ENCODE measurements at regions not wholly inside any gene's neighbourhood (a gene's known extent, or its start where the extent isn't known, plus 50 kb on each side); places are given as distances from the start of the nearest gene placed in this dataset.

DNA sequence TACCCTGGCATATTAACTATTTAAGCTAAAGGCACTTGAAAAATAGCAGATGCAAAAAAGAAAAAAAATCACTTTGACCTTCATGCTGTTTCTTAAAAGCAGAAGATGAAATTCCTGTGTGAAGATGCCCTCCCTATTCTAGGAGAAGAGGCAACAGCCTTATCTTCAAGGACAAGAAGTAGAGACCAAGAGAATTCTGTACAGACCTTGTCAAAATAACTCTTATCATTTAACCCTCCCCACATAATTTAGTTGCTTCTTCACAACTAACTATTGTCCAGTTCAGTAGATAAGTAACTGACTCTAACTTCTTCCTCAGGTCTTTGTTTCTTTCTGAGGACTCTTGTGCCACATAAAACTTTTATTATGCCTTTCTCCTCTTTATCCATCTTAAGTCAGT, 72.0 kb upstream of the MARCHF10 start:
- DNase-seq = no peak

DNA sequence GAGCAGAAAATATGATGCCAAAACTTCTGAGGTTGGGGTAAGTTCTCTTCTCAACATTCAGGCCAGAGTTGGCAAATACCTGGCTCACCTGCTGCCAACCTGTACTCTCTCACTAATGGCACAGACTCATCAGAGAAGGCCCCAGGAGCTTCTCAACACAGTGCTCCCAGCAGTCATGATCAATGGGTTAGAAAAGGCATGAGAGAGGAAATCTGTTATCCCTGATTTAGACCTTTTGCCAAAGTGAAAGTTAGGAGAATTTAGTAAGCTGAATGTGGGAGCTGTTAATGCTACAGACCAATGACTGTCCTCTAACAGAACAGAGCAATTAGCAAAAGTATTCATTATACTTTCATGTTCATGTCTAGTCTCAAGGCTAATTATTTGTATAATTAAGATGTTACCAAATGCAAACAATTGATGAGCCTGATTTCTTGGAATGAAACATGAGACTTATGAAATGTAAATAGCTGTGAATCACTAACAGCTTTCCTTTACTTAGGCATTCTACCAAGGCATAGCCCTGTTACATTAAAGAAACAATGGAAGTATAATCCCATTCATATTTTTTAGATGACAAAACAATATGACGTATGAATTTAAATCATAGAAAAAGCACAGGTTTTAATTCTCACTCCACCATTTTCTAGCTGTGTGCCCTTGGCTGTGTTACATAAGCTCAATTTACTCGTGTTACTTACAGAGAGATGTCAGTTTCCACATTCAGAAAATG, 68.7 kb upstream of the MARCHF10 start:
- DNase-seq = no peak

- DNase-seq = no peak
These were observed 67.9 kb upstream of the MARCHF10 start for GRCh38 chr17:62876063-62876462.

DNA sequence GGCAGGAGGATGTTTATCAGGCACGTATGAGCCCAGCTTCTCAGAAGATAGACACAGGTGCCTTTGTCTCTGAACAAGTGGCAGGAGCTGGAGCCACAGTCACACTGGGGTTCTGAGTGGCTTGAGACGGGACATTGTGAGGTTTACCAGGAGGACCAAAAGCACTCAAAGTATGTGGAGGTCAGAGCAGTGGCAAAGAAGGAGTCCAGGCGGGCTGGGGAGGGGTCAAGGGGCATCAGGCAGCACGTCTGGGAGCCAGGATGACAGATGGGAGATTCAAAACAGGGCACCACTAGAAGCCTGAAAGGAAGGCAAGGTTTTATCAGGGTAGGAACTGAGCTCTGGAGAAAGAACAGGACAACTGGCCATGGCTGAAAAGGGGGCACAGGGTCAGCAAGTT, 67.2 kb upstream of the MARCHF10 start:
- DNase-seq = no peak

DNA sequence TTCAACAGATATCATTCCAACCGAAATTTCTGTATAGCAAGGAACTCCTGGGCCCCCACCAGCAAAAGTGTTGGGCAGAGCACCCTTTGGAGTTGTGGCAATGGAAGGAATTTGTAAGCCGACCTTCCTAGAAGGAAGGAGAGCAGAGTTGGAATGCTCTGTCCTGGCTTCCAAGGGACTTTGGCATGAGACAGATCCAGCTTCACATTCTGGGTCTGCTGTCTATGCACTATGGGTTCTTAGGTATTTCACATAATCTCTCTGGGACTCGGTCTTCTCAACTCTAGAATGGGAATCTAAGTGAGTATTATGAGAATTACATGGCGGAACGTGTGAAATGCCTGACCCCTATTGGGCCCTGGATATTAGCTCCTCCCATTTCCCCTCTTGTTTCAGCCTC, 63.2 kb upstream of the MARCHF10 start:
- no peak for DNase-seq

DNA sequence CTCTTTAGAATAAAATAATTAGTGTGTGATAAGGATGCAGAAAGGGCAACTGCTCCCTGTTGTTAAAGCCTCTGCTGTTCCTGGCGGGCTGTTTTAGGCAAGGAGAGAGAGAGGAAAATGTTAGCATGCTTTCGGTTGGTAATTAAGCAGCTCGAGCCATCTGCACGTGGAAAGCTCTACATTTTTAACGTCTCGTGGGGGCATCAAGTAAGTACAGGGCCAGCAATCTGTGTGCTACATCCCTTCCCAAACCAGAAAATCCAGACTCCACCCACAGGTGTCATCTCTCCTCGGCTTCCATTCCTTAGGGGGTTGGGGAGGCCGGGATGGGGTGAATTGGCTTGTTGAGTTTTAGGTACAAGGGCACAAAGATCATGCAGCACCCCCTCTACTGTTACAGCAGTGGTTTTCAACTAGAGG, 62.4 kb upstream of the MARCHF10 start:
- no peak for DNase-seq

DNA sequence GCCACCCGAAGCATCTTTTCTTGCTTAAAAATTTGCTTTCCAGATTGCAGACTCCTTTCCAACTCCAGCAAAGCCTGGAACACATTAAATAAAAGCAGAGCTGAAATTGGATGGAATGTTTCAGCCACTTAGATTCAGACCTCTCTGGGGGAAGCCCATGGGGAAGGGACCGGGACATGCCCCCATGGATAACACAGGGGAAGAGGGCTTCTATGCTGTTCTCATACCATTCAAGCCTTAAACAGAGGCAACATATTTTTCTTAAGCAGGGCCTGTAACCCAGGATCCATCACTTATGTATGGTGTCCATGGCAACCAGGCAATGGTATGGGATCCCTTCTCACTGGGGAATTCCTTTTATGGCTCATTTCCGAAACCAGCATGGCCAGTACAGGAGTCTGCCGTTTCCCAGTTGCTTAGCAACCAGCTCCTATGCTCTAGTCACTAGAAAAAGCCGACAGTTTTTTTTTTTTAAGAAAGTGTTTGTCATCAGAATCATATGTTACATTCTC, 62.0 kb upstream of the MARCHF10 start:
- DNase-seq = no peak

DNA sequence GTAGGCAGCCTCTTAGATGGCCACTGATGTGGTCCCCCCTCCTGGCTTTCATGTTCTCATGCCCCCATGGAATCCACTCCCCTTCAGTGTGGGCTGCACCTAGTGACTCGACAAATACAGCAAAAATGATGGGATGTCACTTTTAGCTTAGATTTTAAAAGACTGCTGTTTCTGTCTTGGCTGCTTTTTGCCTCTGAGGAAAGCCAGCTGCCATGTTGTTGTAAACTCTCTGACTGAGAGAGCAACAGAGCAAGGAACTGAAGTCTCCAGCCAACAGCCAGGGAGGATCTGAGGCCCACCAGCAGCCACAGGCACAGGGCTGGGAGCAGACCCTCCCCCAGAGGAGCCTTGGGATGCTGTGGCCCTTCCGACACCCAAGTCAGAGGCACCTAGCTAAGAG, 60.6 kb upstream of the MARCHF10 start:
- DNase-seq = no peak

- no peak for DNase-seq
These were observed 59.9 kb upstream of the MARCHF10 start for GRCh38 chr17:62868008-62868407.

GRCh38 chr17:62867303-62867702, 59.2 kb upstream of the MARCHF10 start:
- no peak for DNase-seq

- DNase-seq = no peak
These were observed 58.4 kb upstream of the MARCHF10 start for GRCh38 chr17:62866471-62866870.

GRCh38 chr17:62865586-62865985, 57.5 kb upstream of the MARCHF10 start:
- no peak for DNase-seq

- DNase-seq = no peak
These were observed 54.1 kb upstream of the MARCHF10 start for GRCh38 chr17:62862251-62862650.

DNA sequence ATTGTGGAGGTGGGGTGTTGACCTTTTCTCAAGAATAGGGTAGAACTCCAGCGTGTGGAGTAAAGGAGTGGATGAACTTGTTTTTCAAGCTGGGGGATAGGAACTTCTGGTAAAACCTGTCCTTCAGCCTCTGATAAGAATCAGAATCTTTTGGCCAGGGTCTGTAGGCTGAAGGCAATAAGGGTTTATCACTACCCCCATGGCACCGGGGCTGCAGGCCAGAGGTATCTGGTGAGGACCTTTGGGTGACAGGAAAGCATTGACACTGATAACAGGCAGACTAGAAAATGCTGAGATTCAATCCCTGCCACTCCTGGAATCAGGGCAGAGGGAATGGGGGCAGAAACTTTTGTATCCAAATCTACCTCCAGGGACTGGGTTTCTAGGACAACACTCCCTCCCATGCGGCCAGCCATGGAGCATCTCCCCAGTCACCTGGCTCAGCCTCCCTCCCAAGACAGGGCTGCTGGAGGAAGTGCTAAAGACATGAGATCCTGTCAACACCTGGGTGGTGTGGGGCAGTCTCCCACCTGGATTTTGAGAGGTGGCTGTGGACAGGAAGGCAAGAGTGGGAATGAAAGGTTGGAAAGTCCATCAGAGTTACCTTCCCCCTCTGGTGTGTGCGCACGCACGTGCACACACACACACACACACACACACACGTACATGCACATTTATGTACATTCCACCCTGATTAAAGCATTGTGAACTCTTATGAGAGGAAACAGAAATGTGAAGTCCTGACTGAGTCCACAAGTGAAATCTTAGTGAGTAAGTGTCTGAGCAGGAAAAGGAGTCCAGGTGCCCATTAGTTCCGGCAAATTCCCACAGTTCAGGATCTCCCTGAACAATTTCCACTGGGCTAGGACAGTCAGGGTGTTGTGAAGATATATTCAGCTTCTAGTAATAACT, 53.1 kb upstream of the MARCHF10 start:
- no peak for DNase-seq

GRCh38 chr17:62859146-62859545, 51.0 kb upstream of the MARCHF10 start:
- no peak for DNase-seq

Data from activated CD4-positive, alpha-beta T cell treated with anti-CD3 and anti-CD28 coated beads, Interleukin-2, amount 50 U/mL, for 48 hours (primary cell).